ENCODE measurements at regions not wholly inside any gene's neighbourhood (a gene's known extent, or its start where the extent isn't known, plus 50 kb on each side); places are given as distances from the start of the nearest gene placed in this dataset.
"Not testable (repeated sequence)": the region's sequence is repeated elsewhere in the genome, so short reads cannot be mapped to it uniquely, and the experiment has no call there.

DNA sequence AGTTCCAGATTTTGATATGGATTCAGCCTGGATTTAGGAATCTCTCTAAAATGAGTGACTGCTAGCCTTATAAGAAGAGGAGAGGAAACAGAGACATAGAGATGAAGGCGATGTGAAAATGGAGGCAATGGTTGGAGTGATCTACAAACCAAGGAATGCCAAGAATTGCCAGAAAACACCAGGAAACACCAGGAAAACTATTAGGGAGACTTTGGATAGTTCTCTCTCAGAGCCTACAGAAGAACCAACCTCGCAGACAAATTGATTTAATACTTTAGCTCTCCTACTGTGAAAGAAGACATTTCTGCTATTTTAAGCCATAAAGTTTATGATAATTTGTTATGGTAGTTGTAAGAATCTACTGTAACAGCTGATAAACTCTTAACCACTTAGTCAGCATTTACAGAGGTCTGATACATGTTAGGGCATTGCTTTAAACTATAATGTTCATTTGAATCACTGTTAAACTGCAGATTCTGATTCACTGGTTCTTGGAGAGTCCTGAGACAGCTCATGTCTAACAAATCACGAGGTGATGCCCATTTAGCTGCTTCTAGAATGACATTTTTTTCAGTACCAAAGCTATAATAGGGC lies 1702.6 kb upstream of the LRRTM1 start:
- H3K4me3 Mint-ChIP-seq = no peak overlapping the region
- H3K27me3 Mint-ChIP-seq (ENCODE audit: low read depth) = no peaks in the 10 kb centered on the region
- CTCF ChIA-PET = no interaction called here
- POLR2A ChIA-PET = no interaction called here
- no peak overlapping the region for H3K27ac Mint-ChIP-seq
- no peak for ATAC-seq
- DNase-seq = no peak
- H3K9me3 Mint-ChIP-seq (ENCODE audit: insufficient read depth) = peaks cover 11% of the 10 kb centered on the region
- H3K4me1 Mint-ChIP-seq (ENCODE audit: low read depth) = no peaks in the 10 kb centered on the region
- H3K36me3 Mint-ChIP-seq (ENCODE audit: low read depth) = no peaks in the 10 kb centered on the region

DNA sequence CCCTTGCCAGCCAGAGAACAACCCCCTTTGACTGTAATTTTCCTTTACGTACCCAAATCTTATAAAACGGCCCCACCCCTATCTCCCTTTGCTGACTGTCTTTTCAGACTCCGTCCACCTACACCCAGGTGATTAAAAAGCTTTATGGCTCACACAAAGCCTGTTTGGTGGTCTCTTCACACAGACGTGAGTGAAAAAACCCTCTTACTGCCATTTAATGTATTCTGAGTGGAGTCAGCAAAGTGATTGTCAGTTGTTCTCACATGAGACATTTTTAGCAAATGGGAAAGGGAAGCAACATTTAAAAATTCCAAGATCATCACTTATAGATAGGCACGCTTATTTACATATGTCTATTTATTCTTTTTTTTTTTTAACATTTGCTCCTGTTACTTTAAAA lies 1701.3 kb upstream of the LRRTM1 start:
- peaks cover 17% of the 10 kb centered on the region for H3K9me3 Mint-ChIP-seq (ENCODE audit: insufficient read depth)
- POLR2A ChIA-PET; CTCF ChIA-PET; H3K4me1 Mint-ChIP-seq (ENCODE audit: low read depth); H3K27me3 Mint-ChIP-seq (ENCODE audit: low read depth); DNase-seq; H3K36me3 Mint-ChIP-seq (ENCODE audit: low read depth); H3K27ac Mint-ChIP-seq; ATAC-seq; H3K4me3 Mint-ChIP-seq: not testable (repeated sequence)

- ChIA-PET CTCF (no interaction called here), POLR2A (no interaction called here)
- ATAC-seq (no peak), DNase-seq (no peak)
- H3K36me3 Mint-ChIP-seq (ENCODE audit: low read depth) = no peaks in the 10 kb centered on the region
- H3K4me1 Mint-ChIP-seq (ENCODE audit: low read depth) = no peaks in the 10 kb centered on the region
- no peaks in the 10 kb centered on the region for H3K27me3 Mint-ChIP-seq (ENCODE audit: low read depth)
- H3K27ac Mint-ChIP-seq = no peak overlapping the region
- H3K9me3 Mint-ChIP-seq (ENCODE audit: insufficient read depth) = peaks cover 14% of the 10 kb centered on the region
- H3K4me3 Mint-ChIP-seq = no peak overlapping the region
These were observed 1697.1 kb upstream of the LRRTM1 start for GRCh38 chr2:82001614-82002013.

- Mint-ChIP-seq H3K36me3 (ENCODE audit: low read depth) (no peaks in the 10 kb centered on the region), H3K9me3 (ENCODE audit: insufficient read depth) (peaks cover 14% of the 10 kb centered on the region), H3K4me3 (no peak overlapping the region), H3K27me3 (ENCODE audit: low read depth) (no peaks in the 10 kb centered on the region), H3K4me1 (ENCODE audit: low read depth) (no peaks in the 10 kb centered on the region), H3K27ac (no peak overlapping the region)
- DNase-seq (no peak), ATAC-seq (no peak)
- ChIA-PET CTCF (no interaction called here), POLR2A (no interaction called here)
These were observed 1696.1 kb upstream of the LRRTM1 start for GRCh38 chr2:82000606-82001005.

- H3K9me3 Mint-ChIP-seq (ENCODE audit: insufficient read depth) = peaks cover 13% of the 10 kb centered on the region
- H3K4me3 Mint-ChIP-seq = no peak overlapping the region
- H3K27me3 Mint-ChIP-seq (ENCODE audit: low read depth) = no peaks in the 10 kb centered on the region
- no peak overlapping the region for H3K27ac Mint-ChIP-seq
- no peak for DNase-seq
- ATAC-seq = no peak
- H3K36me3 Mint-ChIP-seq (ENCODE audit: low read depth) = no peaks in the 10 kb centered on the region
- no peaks in the 10 kb centered on the region for H3K4me1 Mint-ChIP-seq (ENCODE audit: low read depth)
- POLR2A ChIA-PET = no interaction called here
- CTCF ChIA-PET = no interaction called here
These were observed 1691.8 kb upstream of the LRRTM1 start for GRCh38 chr2:81996332-81996731.

DNA sequence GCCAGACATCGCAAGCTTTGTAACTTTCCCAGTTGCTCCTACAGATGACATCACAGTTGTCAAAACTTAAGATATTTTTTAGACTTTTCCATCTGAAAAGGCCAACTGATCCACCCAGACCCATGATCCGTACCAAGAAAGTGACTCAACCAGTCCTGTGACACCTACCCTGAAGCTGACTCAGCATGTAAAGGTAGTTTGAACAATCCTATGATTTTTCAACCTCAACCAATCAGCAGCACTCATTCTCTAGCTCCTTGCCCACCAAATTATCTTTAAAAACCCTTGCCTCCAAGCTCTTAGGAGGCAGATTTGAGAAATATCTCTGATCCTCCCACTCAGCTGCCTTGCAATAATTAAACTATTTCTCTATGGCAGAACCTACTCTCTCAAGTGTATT lies 1686.7 kb upstream of the LRRTM1 start:
- Mint-ChIP-seq H3K36me3 (ENCODE audit: low read depth) (no peaks in the 10 kb centered on the region), H3K9me3 (ENCODE audit: insufficient read depth) (peaks cover 4% of the 10 kb centered on the region), H3K27ac (no peak overlapping the region), H3K4me3 (no peak overlapping the region), H3K27me3 (ENCODE audit: low read depth) (no peaks in the 10 kb centered on the region), H3K4me1 (ENCODE audit: low read depth) (no peaks in the 10 kb centered on the region)
- POLR2A ChIA-PET = no interaction called here
- DNase-seq (no peak), ATAC-seq (no peak)
- CTCF ChIA-PET = no interaction called here

DNA sequence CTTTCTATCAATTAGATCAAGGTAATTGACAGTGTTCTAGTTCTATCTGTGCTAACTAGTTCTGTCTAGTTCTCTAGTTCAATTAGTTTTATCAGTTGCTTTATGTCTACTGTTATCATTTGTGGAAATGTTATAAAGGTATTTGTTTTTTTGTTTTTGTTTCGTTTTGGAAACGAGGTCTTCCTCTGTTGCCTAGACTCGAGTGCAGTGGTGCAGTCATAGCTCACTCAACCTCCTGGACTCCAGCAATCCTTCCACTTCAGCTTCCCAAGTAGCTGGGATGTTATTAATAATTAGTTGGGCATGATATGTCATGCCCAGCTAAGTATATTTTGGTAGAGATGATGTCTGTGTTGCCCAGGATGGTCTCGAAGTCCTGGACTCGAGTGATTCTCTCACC lies 1682.8 kb upstream of the LRRTM1 start:
- Mint-ChIP-seq H3K9me3 (ENCODE audit: insufficient read depth) (peaks cover 9% of the 10 kb centered on the region), H3K4me3 (no peak overlapping the region), H3K4me1 (ENCODE audit: low read depth) (no peaks in the 10 kb centered on the region), H3K36me3 (ENCODE audit: low read depth) (no peaks in the 10 kb centered on the region), H3K27me3 (ENCODE audit: low read depth) (no peaks in the 10 kb centered on the region), H3K27ac (no peak overlapping the region)
- DNase-seq = no peak
- POLR2A ChIA-PET = no interaction called here
- CTCF ChIA-PET = no interaction called here
- ATAC-seq = no peak

- Mint-ChIP-seq H3K9me3 (ENCODE audit: insufficient read depth) (peaks cover 12% of the 10 kb centered on the region), H3K27me3 (ENCODE audit: low read depth) (no peaks in the 10 kb centered on the region), H3K4me1 (ENCODE audit: low read depth) (no peaks in the 10 kb centered on the region), H3K36me3 (ENCODE audit: low read depth) (no peaks in the 10 kb centered on the region), H3K4me3 (no peak overlapping the region), H3K27ac (no peak overlapping the region)
- ChIA-PET POLR2A (no interaction called here), CTCF (no interaction called here)
- DNase-seq (no peak), ATAC-seq (no peak)
These were observed 1680.6 kb upstream of the LRRTM1 start for GRCh38 chr2:81984969-81985637.

DNA sequence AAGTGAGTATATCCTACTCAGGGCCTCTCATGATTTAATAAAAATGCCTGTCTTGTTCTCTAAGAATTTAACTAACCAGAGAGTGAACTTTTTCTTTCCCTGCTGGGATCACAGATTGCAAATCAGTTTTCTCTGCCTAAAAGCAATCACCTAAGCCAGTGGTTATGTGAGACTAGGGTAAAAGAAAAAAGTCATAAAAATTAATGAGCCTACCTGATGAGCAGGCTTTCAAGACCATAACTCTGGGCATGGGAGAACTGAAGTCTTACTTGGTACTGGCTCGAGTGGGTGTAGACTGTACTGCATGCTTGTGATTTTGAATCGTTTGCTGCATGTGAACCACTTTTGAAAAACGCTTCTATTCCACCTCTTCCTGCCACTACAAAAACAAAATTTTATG lies 1677.0 kb upstream of the LRRTM1 start:
- ATAC-seq = no peak
- DNase-seq = no peak
- Mint-ChIP-seq H3K9me3 (ENCODE audit: insufficient read depth) (peaks cover 12% of the 10 kb centered on the region), H3K36me3 (ENCODE audit: low read depth) (no peaks in the 10 kb centered on the region), H3K4me3 (no peak overlapping the region), H3K27ac (no peak overlapping the region), H3K4me1 (ENCODE audit: low read depth) (no peaks in the 10 kb centered on the region), H3K27me3 (ENCODE audit: low read depth) (no peaks in the 10 kb centered on the region)
- ChIA-PET POLR2A (no interaction called here), CTCF (no interaction called here)

DNA sequence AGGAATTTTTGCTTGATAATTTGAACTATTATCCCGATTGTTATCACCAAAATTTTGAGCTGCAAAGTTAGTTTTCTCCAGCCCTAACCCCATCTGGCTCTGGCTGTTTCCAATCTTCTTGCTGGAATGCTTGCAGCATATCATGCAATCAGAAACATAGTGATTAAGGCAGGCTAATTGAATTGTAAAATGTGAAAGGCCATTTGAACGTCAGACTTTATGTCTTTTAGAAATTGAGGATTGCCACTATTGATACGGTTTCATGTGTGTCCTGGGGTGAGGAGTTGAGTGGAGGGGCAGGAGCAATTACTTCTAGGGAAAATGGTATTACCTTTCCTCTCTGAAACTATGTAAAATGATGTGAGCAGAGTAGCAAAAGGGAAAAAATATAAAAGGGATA lies 1674.5 kb upstream of the LRRTM1 start:
- Mint-ChIP-seq H3K36me3 (ENCODE audit: low read depth) (no peaks in the 10 kb centered on the region), H3K27me3 (ENCODE audit: low read depth) (no peaks in the 10 kb centered on the region), H3K4me1 (ENCODE audit: low read depth) (no peaks in the 10 kb centered on the region), H3K4me3 (no peak overlapping the region), H3K27ac (no peak overlapping the region), H3K9me3 (ENCODE audit: insufficient read depth) (peaks cover 12% of the 10 kb centered on the region)
- CTCF ChIA-PET = no interaction called here
- POLR2A ChIA-PET = no interaction called here
- no peak for ATAC-seq
- DNase-seq = no peak

DNA sequence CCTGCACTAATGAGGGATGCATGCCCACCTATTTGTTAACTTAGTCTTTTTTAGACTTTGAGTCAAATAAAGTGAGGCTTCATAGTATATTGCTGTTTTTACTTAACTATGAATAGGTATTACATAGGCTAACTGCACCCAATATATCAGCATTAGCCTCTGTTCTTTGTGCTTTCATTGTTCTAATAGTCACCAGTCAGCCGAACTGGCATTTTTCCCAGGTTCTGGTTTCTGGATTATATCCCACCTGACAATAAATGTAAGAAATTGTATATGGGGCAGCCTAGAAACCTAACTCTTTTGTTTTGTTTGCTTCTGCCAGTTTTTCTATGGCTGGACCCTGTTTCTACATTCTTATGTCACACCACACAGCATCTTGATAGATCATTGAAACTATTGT lies 1672.4 kb upstream of the LRRTM1 start:
- DNase-seq (no peak), ATAC-seq (no peak)
- H3K36me3 Mint-ChIP-seq (ENCODE audit: low read depth) = no peaks in the 10 kb centered on the region
- H3K4me3 Mint-ChIP-seq = no peak overlapping the region
- H3K27ac Mint-ChIP-seq = no peak overlapping the region
- ChIA-PET POLR2A (no interaction called here), CTCF (no interaction called here)
- H3K4me1 Mint-ChIP-seq (ENCODE audit: low read depth) = no peaks in the 10 kb centered on the region
- H3K9me3 Mint-ChIP-seq (ENCODE audit: insufficient read depth) = peaks cover under 1% of the 10 kb centered on the region
- H3K27me3 Mint-ChIP-seq (ENCODE audit: low read depth) = no peaks in the 10 kb centered on the region

- Mint-ChIP-seq H3K4me1 (ENCODE audit: low read depth) (no peaks in the 10 kb centered on the region), H3K27ac (no peak overlapping the region), H3K9me3 (ENCODE audit: insufficient read depth) (peaks cover 1% of the 10 kb centered on the region), H3K27me3 (ENCODE audit: low read depth) (no peaks in the 10 kb centered on the region), H3K36me3 (ENCODE audit: low read depth) (no peaks in the 10 kb centered on the region), H3K4me3 (no peak overlapping the region)
- ChIA-PET POLR2A (no interaction called here), CTCF (no interaction called here)
- ATAC-seq = no peak
- DNase-seq = no peak
These were observed 1669.7 kb upstream of the LRRTM1 start for GRCh38 chr2:81974216-81974615.

GRCh38 chr2:81942876-81943275 lies 1638.3 kb upstream of the LRRTM1 start:
- Mint-ChIP-seq H3K9me3 (ENCODE audit: insufficient read depth) (peaks cover 9% of the 10 kb centered on the region), H3K27me3 (ENCODE audit: low read depth) (no peaks in the 10 kb centered on the region), H3K36me3 (ENCODE audit: low read depth) (no peaks in the 10 kb centered on the region), H3K4me3 (no peak overlapping the region), H3K27ac (no peak overlapping the region), H3K4me1 (ENCODE audit: low read depth) (no peaks in the 10 kb centered on the region)
- ATAC-seq (no peak), DNase-seq (no peak)
- POLR2A ChIA-PET = no interaction called here
- CTCF ChIA-PET = no interaction called here

Data from activated CD8-positive, alpha-beta T cell treated with anti-CD3 and anti-CD28 coated beads, Interleukin-2, amount 10 ng/mL, durations not matched to agents 7 days and 5 days (primary cell).